GM21825 (cell line): ENCODE measurements at regions not wholly inside any gene's neighbourhood (a gene's known extent, or its start where the extent isn't known, plus 50 kb on each side); places are given as distances from the start of the nearest gene placed in this dataset.
"Not testable (repeated sequence)": the region's sequence is repeated elsewhere in the genome, so short reads cannot be mapped to it uniquely, and the experiment has no call there.

Source experiments
- ATAC-seq: cut with Tn5 transposase; IDR thresholded peaks from one replicate; pipeline ENCODE4 v1.9.1; 2021; ENCODE audit warnings: mild to moderate bottlenecking, moderate library complexity; ENCODE audit not compliant: unreplicated experiment

DNA sequence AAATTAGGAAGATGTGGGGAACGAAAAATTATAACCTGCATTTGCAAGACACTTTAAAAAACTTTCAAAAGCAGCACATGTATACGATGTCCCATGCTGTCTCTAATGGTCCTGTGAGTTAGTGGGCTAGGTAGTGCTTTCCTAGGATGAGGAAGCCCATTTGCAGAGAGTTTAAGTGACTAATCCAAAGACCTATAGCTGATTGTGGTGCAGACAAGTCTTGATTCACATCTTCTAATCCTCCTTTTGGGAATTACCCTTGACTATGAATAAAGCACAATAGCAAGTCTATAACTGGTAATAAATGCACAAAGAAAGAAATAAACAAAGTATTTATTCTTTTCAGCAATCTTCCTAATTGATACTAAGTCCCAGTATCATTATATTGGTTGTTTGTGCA is 234.6 kb upstream of the FANCL start:
- no peak for ATAC-seq

DNA sequence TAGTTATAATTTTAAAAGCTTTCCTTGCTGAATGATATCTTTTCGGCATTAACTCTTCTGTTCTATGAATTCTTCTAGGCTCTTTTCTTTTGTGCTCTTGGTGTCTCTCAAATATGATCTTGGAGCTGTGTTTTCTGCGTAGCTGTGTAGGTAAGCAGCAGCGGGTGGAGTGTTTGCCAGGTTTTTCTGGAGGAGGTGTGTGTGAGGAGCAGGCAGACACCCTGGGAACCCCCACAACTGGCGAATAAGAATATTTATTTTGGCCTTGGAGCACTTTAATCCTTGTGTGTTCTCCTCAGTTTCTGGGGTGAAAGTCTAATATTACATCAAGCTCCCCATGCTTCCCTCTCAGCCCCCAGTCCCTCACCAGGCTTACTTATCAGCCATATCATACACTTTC is 232.0 kb upstream of the FANCL start:
- no peak for ATAC-seq

DNA sequence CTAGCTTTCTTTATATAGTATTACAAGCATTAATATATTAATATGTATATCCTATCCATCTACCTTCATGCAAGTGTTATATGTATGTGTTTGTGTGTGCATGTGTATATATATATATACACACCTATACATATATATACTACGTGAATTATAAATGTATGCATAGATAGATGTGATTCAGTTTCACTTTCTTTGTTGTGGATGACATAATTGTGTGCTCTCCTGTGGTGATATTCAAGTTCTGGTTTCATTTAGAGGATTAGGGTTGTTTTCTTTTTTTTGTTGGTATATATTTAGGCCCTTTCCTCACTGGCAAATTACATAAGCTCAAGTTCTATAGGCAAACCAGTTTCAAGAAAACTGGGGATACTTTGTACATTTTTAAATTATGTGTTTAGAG is 225.7 kb upstream of the FANCL start:
- no peak for ATAC-seq

DNA sequence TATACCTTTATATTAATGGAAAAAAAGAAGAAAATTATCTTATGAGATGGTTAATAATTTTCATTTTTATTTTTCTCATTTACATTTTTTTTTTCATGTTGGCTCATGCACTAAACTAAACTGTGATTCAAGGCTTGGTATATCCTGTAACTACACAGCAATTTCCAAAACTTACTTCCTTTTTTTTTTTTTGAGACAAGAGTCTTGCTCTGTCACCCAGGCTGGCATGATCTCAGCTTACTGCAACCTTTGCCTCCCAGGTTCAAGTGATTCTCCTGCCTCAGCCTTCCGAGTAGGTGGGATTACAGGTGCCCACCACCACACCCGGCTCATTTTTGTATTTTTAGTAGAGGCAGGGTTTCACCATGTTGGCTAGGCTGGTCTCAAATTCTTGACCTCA is 224.9 kb upstream of the FANCL start:
- ATAC-seq = not testable (repeated sequence)

DNA sequence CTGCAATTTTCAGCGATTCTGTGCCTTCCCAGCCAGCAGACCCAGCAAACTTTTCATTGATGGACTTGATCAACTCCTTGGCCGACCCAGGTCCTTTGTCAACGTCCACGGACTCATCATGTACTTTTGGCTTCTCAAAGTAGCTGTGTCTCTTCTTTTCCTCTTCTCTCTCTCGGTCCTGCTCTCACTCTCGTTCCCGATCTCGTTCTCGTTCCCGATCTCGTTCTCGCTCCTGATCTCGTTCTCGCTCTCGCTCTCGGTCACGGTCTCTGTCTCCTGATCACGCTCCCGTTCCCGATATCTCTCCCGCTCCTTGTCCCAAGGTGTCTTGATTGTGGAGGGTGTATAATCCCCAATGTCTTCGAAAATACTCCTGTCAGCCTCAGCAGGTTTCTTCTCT is 219.5 kb upstream of the FANCL start:
- ATAC-seq = no peak

DNA sequence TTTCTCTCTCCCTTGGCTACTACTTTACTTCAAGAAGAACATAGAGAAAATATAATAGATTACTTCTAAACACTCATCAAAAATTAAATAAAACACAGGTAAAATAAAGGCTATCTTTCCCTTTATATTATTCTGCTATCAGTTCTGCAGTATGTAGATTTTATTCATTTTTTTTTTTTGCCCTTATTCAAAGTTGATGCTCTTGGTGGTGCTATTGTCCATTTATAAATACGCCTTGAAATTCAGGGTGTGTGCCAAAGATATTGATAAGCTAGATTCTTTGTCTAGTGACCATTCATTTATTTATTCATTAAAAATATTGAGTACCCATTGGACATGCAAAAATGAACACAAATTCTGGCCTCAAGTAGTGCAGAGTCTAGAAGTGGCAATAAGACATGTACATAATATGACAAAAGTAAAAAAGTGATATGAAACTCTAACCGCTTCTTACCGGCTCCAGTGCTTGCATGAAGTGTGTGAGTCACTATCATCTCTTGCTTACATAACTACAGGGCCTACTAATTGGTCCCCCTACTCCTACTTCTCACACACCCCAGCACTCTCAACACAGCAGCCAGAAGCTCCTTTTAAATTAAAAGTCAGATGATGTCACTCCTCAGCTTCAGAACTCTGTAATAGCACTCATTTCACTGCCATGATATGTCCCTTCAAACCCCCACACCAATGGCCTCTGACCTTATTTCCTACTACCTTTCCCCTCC is 208.3 kb upstream of the FANCL start:
- ATAC-seq = peak; percentile 95

DNA sequence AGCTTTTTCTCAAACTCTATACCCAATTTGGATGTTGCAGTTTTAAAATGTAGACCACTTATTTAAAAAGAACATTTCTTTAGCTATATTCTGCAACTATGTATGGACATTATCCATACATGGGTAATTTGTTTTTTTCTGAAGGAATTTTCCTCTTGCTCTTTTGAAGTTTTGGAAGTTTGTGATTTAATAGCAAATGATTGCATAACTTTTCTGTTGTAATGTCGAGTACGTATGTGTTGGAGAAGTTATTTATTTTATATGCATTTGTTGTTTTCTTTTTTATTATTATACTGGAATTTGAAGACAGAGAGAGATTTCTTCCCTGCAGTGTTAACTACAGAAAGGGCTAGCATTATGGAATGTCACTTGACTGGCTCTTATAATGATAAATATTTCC is 207.7 kb upstream of the FANCL start:
- ATAC-seq = no peak

DNA sequence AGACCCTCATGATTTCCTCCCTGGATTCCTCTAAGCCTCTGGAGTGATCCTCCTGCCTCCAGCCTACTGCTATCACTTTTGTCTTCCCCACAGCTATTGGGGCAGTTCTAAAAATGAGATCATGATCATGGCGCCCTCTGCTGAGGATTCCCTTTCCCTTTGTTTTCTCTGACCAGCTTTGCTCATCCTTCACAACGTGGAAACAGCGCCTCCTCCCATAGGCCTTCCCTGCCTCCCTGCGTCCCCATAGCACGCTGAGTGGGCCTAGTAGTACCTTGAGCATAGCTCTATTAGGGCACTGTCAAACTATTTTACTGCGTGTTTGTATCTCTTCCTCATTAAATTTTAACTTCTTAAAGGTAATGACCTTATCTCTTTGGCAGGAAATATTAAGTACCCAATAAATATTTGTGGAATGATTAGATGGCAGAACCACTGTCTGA is 207.0 kb upstream of the FANCL start:
- peak; percentile 59 for ATAC-seq

DNA sequence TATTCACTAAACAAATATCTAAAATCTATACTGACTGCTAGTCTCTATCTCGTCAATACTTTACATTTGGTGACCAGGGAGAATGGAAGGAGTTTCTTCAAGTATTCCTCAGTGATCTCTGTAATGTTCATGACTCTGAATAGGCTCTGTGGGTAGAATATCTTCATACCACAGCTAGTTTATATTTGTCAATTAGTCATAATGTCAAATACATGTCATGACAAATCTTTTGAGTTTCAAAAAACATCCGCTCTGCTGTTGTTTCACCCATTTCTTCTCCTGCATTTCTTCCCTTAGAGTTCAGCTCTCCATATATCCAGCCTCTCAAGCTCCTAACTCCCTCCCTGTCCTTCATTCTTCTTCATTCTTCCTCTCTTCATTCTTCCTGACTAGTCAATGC is 206.5 kb upstream of the FANCL start:
- ATAC-seq = no peak

DNA sequence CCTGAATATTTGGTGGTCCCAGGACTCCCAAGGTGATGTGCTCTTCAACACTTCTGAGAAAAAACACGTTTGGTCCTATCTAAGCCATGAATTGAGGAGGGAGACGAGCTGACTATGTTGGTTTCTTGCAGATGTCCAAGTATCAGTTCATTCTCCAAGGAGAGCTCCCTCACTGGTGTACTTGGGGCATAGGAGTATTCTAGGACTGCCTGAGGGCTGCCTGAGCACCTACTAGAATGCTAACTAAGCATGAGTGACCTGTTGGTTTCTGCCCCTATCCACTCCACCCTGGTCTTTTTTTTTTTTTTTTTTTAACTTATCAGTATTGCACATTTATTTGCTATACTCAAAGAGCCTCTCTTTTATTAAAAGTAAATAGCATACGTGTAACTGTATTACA is 200.5 kb upstream of the FANCL start:
- no peak for ATAC-seq

DNA sequence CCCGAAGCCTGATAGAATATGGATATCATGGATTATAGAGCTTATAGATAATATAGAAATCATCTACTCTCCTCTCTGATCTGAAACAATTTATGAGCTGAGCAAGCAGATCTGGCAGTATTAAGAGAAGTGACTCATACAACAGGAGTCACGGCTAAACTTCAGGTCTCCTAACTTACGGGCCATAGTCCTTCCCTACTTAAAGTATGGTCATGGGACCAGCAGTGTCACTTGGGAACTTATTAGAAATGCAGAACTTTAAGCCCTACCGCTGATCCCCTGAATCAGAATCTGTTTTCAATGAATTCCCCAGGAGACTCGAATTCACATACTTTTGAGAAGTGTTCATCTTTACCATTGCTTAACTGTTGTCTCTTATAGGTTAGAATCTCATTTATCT is 195.7 kb upstream of the FANCL start:
- ATAC-seq = no peak

DNA sequence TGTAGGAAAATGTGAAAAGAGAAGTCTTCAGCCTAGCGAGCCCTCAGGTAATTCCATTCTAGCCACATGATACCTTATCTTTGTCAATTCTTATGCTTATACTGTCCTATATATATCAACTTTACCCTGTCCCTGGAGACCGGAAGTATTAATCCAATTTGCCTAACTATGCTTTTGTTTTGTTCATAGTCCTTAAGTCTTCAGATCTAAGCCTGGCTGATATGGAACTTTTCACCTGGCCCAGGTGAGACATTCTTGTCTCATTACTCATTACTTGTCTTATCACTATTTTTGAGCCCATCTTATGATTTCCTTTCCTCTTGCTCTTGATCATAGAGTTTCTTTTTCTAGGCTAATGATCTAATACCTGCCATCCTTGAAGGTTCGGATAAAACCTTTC is 194.1 kb upstream of the FANCL start:
- ATAC-seq = no peak

DNA sequence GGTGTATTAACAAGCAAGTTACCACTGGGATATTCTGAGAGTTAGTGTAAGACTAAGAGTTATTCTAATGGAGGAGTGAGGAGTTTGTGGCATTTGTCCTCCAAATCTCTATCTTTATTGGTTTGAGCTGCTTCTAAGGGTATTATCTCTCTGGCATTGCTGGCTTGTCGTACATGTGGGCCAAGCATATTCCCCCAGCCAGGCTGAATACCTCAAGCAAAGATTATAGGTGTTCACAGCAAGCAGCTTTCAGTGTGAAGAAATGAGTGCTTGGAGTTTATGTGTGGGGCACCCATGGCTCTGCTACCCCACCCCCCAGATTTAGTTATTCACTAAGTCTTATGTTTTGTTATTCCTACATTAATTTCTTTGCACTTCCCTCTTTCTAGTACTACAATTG is 193.6 kb upstream of the FANCL start:
- no peak for ATAC-seq

DNA sequence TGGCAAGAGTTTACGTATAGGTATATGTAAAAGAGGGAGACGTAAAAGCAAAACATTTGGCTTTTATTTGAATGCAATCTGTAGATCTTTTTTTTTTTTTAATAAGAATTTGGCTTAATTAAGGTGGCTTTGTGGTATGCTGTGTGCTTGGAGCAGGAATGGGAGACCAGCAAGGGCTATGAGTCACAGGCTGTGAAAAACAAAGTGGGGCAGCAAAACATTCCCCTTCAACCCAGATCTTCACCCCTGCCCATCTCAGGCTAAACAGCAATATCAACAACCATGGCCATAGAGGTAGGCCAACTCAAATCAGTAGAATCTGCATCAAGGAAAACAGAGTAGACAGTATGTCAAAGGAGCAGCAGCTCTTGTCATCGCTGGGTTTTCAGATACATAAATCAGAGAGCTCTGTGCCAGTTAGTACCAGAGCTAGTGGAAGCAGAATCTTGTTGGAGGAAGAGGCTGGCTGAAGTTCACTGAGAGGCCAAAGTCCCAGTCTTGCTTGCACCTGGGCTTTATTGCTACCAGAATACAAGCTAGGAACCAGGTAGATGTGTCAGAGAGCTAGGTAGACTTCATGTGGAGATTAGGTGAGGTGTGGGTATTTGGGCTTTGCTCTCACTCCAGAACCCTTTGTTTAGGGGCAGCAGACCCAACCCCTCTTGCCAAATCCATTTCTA is 191.5 kb upstream of the FANCL start:
- no peak for ATAC-seq

DNA sequence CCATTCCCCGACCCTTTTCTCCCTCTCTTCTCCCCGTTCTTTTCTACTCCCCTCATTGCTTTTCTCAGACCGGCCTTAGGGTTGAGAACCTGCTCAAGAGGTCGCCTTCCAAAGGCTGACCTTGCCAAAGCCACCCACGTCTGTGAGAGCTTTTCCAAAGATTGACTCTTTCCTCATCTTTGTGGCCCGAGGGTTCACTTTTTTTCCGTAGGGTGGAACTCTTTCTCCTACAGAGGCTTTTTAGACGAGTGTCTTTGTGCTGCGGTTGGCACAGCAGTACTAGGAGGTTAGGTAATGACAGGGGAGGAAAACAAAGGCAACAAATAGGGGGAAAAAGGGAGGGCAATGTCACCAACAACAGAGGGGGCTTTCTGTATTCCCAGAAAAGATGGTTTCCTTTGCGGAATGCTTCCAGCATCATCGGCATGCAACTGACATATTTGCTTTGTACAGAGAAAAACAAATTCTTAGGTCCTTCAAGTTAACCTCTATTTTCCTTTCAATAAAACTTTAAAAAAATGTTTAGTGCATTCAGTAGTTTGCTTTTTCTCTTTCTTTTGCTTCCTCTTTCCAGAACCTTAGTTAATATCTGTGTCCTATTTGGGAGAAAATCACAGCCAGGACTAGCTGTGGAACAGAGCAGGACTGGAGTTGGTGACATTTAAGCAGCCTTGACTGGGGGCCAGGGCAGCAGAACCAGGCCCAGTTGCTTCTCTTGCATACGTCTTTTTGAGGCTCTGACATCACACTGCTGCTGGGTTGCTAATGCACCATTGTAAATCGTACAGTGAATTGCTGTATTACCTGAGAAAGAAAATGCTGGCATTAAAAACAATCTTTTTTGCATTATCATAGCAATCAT is 188.1 kb upstream of the FANCL start:
- no peak for ATAC-seq

DNA sequence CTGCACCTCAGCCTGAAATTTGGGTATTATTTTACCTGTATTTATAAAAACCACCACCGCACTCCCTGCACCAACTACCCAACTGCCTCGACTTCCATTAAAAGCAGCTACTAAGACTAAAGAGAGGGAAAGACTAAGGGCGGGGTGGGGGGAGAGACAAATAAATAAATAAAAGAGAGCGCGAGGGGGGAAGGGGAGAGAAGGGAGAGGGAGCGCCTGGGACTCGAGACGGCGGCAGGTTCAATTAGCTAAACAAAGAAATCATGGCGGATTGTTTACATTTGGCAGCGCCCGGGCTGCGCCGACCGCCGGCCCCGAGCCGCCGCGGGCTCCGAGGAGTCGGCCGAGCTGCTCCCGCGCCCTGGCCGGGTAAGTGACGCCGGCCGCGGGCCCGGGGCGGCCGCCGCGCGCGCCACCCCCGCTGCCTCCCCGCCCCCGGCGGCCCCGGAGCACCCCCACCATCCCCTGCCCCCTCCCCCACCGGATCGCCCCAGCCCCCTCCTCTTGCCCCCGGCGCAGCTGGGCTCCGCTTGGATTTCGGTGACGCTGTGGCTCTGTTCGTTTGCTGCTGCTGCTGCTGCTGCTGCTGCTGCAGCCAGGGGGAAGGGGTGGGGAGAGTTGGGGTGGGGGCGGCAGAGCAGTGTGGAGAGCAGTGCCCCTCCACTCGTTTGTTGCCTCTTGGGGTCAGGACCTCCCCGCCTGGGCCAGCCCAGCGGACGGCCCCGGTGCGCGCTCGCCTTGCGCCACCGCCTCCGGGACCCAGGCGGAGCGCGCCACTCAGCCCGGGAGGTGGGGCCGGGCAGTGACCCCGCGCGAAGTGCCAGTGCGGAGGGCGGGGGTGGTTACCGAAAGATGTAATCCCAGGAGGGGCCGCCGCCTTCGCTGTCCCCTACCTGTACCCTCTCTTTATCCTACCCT is 187.2 kb upstream of the FANCL start:
- no peak for ATAC-seq

DNA sequence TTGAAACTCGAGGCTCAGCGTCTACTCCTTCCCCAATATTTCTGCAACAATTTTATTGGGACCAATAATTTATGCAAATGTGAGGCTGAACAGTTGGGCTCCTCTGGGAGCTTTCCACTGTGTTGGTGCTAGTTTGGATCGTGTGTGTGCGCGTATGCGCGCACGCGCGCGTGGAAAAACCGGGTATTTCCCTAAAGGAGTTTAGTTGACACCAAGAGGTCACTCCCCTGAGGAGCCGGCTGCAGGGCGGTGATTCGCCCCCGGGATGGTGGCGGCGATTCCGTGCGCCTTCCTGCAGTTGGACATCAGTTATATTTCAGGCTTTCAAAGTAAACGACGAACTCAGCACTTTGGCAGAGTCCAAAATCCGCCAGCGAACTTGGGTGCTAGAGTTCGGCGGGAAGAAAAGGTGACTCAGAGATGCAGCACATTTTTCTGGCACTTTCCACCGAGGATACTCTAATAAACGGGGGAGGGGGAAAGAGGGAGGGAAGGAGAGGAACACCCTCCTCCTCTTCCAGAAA is 186.5 kb upstream of the FANCL start:
- no peak for ATAC-seq

DNA sequence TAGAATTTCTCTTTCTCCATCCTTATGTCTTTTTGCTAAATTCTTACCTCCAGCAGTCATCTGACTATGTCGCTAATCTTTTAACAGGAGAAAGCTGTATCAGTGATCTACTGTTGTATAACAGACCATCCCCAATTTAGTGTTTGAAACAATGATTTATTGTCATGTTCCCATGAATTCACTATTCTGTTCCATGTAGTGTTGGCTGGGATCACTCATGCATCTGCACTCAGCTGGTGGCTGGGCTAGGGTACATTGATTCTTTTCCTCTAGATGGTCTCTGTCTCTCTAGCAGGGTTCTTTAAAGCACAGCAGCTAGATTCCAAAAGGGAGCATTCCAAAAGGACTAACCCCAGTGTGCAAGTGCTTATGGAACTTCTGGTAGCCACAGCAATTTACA is 184.2 kb upstream of the FANCL start:
- no peak for ATAC-seq

DNA sequence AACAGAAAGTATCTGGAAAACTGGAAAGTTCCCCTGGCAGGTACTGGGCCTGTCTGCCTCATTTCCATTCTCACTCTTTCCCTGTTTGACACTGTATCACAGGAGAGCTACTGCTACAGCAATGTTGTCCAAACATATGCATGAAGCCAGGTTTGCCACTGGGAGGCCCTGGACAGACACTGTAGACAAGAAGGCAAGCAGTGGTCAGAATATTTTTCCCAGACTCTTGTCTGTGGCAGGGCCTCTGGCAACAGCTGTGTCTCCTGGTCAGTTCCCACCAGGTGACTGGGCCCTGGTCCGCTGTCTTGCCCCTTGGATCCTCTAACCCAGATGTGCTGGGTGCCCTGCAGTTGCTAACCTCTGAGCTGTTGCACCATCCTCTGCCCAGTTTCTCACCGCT is 178.9 kb upstream of the FANCL start:
- no peak for ATAC-seq

DNA sequence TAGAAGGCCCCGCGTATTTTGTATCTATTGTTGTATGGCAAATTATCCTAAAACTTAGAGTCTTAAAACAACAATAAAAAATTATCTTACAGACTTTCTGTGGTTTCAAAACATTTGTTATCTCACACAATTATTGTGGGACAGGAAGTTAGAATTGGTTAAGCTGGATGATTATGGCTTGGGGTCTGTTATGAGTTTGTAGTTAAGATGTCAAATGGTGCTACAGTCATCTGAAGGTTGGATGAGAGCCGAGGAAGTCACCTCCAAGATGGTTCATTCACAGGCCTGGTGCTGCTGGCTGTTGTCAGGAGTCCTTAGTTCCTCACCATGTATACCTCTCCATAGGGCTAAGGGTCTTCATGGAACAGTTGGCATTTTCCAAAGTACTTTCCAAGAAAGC is 175.6 kb upstream of the FANCL start:
- no peak for ATAC-seq

DNA sequence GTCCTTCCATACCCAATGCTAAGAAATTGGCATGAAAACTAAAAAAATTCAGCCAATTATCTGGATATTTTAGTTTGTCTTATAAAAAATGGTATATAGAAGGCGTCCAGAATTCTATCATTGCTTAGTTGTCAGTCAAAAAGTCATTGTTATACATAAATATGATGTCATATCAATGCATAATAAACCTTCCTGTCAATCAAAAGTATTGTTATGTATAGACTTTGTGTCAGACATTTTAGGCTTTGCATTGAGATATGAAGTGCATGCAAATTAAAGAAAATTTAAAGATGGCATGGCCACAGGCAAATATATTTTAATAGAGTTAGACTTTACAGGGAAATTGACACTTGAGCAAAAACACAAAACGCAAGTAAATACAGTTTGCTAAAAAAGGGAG is 173.4 kb upstream of the FANCL start:
- ATAC-seq = no peak
